Suprapubic skin (tissue), 4 donors: ENCODE measurements at regions not wholly inside any gene's neighbourhood (a gene's known extent, or its start where the extent isn't known, plus 50 kb on each side); places are given as distances from the start of the nearest gene placed in this dataset.
"Not testable (repeated sequence)": the region's sequence is repeated elsewhere in the genome, so short reads cannot be mapped to it uniquely, and the experiment has no call there.

Experiments used
- DNase-seq, 2 donors: peaks; one replicate each; pipeline ENCODE4 v3.0.0-alpha.2; 2019; ENCODE audit warnings: low spot score in 2 of 2
- H3K27ac ChIP-seq: fragments of 200-600 bp; sonication (generic); one replicate; pipeline ENCODE4 v1.5.1; 2019
- H3K27me3 ChIP-seq: fragments of 200-600 bp; sonication (generic); one replicate; pipeline ENCODE4 v1.5.1; 2019
- H3K36me3 ChIP-seq: fragments of 200-600 bp; sonication (generic); one replicate; pipeline ENCODE4 v1.5.1; 2019
- H3K4me1 ChIP-seq: fragments of 200-600 bp; sonication (generic); one replicate; pipeline ENCODE4 v1.5.1; 2019
- H3K4me3 ChIP-seq: fragments of 200-600 bp; sonication (generic); one replicate; pipeline ENCODE4 v1.5.1; 2019; ENCODE audit warnings: mild to moderate bottlenecking
- H3K9me3 ChIP-seq: fragments of 200-600 bp; sonication (generic); one replicate; pipeline ENCODE4 v1.5.1; 2019
- EP300 ChIP-seq: sonication (generic); formaldehyde crosslinking; IDR thresholded peaks from one replicate; pipeline ENCODE4 v1.6.1; 2017; ENCODE audit warnings: antibody characterized with exemption
- POLR2A ChIP-seq, 2 donors: fragments of 450-650 bp; IDR thresholded peaks; one replicate each; pipeline ENCODE4 v1.6.1; 2017; ENCODE audit warnings: antibody characterized with exemption in 2 of 2, mild to moderate bottlenecking in 2 of 2, moderate library complexity in 2 of 2
- POLR2AphosphoS5 ChIP-seq, 3 donors: sonication (generic); formaldehyde crosslinking; IDR thresholded peaks; one replicate each; pipeline ENCODE4 v1.6.1; 2017; ENCODE audit warnings: antibody characterized with exemption in 3 of 3
- WGBS: methylation state at CpG from one replicate; pipeline ENCODE4 v1.1.5; 2018; 5-methylcytosine and 5-hydroxymethylcytosine counted together
- TF ChIP-seq, protein P1 (sequence below), 2 donors: fragments of 200-600 bp in 1 of 2; fragments of 450-650 bp in 1 of 2; sonication (generic) in 1 of 2; IDR thresholded peaks; one replicate each; pipeline ENCODE4 v1.5.1; 2016 to 2019; ENCODE audit warnings: antibody characterized with exemption in 2 of 2, mild to moderate bottlenecking in 1 of 2, moderate library complexity in 1 of 2

DNA sequence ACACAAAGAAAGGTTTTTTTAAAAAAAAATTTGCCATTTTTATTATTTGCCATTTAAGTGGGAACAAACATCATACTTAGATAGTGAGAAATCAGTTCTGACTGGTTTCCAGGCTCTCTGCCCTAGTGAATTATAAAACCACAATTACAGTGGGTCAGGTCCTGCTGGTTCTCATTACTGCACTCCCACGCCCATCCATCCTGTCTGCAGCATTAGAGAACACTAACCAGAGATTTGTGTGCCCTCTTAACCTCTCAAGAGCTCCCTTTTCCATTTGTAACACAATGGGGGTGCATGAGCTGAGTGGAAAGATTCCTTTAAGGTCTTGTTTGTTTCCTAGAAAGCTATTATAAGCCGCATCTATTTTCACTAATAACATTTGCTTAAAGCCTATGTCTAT, 489.3 kb downstream of the AMY1C start:
- no peaks in the 10 kb centered on the region for H3K36me3 ChIP-seq
- 31% methylated on average over 2 of the region's 2 CpGs for WGBS
- TF ChIP-seq POLR2AphosphoS5 (IDR thresholded peaks at IDR 0.05) (no peak), EP300 (no peak), POLR2A (IDR thresholded peaks at IDR 0.05) (no peak)
- TF ChIP-seq, protein P1, sequence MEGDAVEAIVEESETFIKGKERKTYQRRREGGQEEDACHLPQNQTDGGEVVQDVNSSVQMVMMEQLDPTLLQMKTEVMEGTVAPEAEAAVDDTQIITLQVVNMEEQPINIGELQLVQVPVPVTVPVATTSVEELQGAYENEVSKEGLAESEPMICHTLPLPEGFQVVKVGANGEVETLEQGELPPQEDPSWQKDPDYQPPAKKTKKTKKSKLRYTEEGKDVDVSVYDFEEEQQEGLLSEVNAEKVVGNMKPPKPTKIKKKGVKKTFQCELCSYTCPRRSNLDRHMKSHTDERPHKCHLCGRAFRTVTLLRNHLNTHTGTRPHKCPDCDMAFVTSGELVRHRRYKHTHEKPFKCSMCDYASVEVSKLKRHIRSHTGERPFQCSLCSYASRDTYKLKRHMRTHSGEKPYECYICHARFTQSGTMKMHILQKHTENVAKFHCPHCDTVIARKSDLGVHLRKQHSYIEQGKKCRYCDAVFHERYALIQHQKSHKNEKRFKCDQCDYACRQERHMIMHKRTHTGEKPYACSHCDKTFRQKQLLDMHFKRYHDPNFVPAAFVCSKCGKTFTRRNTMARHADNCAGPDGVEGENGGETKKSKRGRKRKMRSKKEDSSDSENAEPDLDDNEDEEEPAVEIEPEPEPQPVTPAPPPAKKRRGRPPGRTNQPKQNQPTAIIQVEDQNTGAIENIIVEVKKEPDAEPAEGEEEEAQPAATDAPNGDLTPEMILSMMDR (IDR thresholded peaks at IDR 0.05): no peak

DNA sequence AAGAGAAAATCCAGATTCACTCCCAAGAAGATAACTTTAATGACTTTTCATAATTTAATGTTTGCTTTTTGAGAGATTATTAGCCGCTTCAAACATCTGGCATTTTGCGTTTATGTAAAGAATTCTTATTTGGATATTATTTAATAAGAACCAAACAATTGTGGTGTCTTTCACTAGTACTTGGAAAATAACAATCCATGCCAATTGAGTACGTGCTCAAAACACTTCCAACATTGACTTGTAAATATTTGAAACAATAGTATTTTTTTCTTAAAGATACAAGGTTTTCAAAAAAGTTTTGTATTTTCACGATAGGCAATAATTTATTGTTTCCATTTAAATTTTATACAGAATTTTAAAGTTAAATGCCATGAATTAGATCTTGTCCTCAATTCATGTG, 498.7 kb downstream of the AMY1C start:
- no peak for DNase-seq
- Histone ChIP-seq H3K36me3 (no peaks in the 10 kb centered on the region), H3K27ac (no peak overlapping the region), H3K9me3 (no peaks in the 10 kb centered on the region), H3K27me3 (no peaks in the 10 kb centered on the region), H3K4me3 (no peak overlapping the region), H3K4me1 (no peaks in the 10 kb centered on the region)
- 70% methylated on average over 4 of the region's 4 CpGs for WGBS
- TF ChIP-seq POLR2A (IDR thresholded peaks at IDR 0.05) (no peak), EP300 (no peak), POLR2AphosphoS5 (IDR thresholded peaks at IDR 0.05) (no peak)
- TF ChIP-seq, protein P1 (IDR thresholded peaks at IDR 0.05): no peak

More for the DNA sequence above, 489.3 kb downstream of the AMY1C start:
- no peaks in the 10 kb centered on the region for H3K27me3 ChIP-seq
- H3K9me3 ChIP-seq: no peaks in the 10 kb centered on the region
- no peak overlapping the region for H3K4me3 ChIP-seq
- no peaks in the 10 kb centered on the region for H3K4me1 ChIP-seq
- H3K27ac ChIP-seq: no peak overlapping the region
- DNase-seq: no peak

DNA sequence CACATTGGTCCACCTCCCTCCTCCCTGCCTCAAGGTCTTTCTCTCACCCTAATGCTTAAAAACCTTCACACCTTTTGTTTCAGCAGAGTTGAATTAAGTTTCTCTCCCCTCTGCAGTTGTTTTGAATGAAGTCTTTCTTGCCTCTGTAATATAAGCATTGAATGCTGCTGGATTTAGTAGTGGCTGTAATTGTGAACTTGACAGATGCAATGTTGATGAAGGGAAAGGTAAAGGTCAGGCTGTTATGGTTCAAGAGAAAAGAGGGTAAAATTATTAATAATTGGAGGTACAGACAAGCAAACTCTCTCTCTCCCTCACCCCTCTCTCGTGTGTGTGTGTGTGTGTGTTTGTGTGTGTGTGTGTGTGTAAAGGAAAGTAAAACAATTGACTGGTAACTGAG, 509.8 kb downstream of the AMY1C start:
- Histone ChIP-seq H3K9me3 (peaks cover 3% of the 10 kb centered on the region), H3K27me3 (no peaks in the 10 kb centered on the region), H3K27ac (no peak overlapping the region), H3K36me3 (no peaks in the 10 kb centered on the region), H3K4me1 (no peaks in the 10 kb centered on the region), H3K4me3 (no peak overlapping the region)
- TF ChIP-seq, protein P1 (IDR thresholded peaks at IDR 0.05): no peak
- TF ChIP-seq EP300 (no peak), POLR2AphosphoS5 (IDR thresholded peaks at IDR 0.05) (no peak), POLR2A (IDR thresholded peaks at IDR 0.05) (no peak)
- DNase-seq: no peak
- WGBS: 31% methylated on average over 1 of the region's 1 CpG

DNA sequence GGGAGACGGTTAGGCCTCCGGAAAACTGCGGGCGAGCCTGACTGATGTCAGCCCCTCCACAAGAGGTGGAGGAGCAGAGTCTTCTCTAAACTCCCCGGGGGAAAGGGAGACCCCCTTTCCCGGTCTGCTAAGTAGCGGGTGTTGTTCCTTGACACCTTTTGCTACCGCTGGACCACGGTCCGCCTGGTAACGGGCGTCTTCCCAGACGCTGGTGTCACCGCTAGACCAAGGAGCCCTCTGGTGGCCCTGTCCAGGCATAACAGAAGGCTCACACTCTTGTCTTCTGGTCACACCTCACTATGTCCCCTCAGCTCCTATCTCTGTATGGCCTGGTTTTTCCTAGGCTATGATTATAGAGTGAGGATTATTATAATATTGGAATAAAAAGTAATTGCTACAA, 513.4 kb downstream of the AMY1C start:
- H3K4me1 ChIP-seq, H3K9me3 ChIP-seq, H3K27me3 ChIP-seq, H3K27ac ChIP-seq, H3K36me3 ChIP-seq, DNase-seq, H3K4me3 ChIP-seq: not testable (repeated sequence)
- WGBS: 82% methylated on average over 14 of the region's 14 CpGs

DNA sequence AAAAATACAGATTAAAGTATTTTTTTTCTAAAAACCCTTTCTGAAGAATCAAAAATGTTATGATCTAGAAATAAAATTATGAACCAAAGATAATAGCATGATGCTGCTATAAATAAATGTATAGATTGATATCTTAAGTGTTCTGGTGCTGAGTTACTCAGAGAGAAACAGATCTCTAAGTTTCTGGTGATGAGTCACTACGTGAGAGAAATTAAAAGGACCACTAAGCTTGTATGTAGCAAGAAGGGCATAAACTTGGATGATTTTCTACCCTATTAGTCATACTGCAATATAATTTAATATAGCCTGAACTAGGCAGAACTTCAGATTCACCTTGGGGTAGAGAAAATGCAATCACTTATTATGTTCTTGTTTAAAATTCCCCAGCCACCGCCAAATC, 514.8 kb downstream of the AMY1C start:
- Histone ChIP-seq H3K27ac (no peak overlapping the region), H3K4me1 (no peaks in the 10 kb centered on the region), H3K27me3 (no peaks in the 10 kb centered on the region), H3K4me3 (no peak overlapping the region), H3K9me3 (peaks cover 3% of the 10 kb centered on the region), H3K36me3 (no peaks in the 10 kb centered on the region)
- 47% methylated on average over 2 of the region's 2 CpGs for WGBS
- no peak for TF ChIP-seq POLR2AphosphoS5 (IDR thresholded peaks at IDR 0.05)
- TF ChIP-seq POLR2A (IDR thresholded peaks at IDR 0.05): no peak
- no peak for TF ChIP-seq EP300
- TF ChIP-seq, protein P1 (IDR thresholded peaks at IDR 0.05): no peak
- no peak for DNase-seq

DNA sequence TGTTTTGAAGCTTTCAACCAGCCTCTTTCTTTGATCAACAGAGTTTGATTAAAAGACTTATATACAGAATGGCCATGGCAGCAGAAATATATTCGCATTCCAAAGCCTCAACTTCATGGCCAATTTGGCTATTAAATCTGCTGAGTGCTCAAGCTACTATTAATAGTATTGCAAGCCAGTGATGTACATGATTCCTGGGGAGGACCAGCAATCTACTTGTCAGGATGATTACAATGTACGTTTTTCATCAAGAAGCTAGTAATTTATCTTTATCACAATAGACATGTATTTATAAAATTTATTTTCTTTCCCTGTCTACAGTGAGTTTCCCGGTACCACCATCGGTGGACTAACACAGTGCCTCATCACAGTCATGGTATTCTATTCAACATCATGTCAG, 515.5 kb downstream of the AMY1C start:
- H3K36me3 ChIP-seq: no peaks in the 10 kb centered on the region
- WGBS: 71% methylated on average over 4 of the region's 4 CpGs

More for the DNA sequence above, 515.5 kb downstream of the AMY1C start:
- H3K4me1 ChIP-seq: no peaks in the 10 kb centered on the region
- peaks cover 3% of the 10 kb centered on the region for H3K9me3 ChIP-seq
- H3K27ac ChIP-seq: no peak overlapping the region
- H3K4me3 ChIP-seq: no peak overlapping the region
- DNase-seq: no peak
- TF ChIP-seq POLR2AphosphoS5 (IDR thresholded peaks at IDR 0.05) (no peak), EP300 (no peak), POLR2A (IDR thresholded peaks at IDR 0.05) (no peak)
- TF ChIP-seq, protein P1 (IDR thresholded peaks at IDR 0.05): no peak
- no peaks in the 10 kb centered on the region for H3K27me3 ChIP-seq
